ENCODE measurements at regions not wholly inside any gene's neighbourhood (a gene's known extent, or its start where the extent isn't known, plus 50 kb on each side); places are given as distances from the start of the nearest gene placed in this dataset.

- TF ChIP-seq RAD21 (IDR thresholded peaks at IDR 0.05) (no peak), GABPA (IDR thresholded peaks at IDR 0.05 in 1 of 2, conservative IDR thresholded peaks at IDR 0.05 in 1 of 2) (no peak), CTCF (IDR thresholded peaks at IDR 0.05; ENCODE audit: low read depth, low read length, missing input control) (no peak)
Observed at GRCh38 chr16:87098976-87099720, 218.0 kb downstream of the C16orf95 start.

All from liver (tissue), 3 donors.